Right lobe of liver (tissue), 4 donors: ENCODE measurements at regions not wholly inside any gene's neighbourhood (a gene's known extent, or its start where the extent isn't known, plus 50 kb on each side); places are given as distances from the start of the nearest gene placed in this dataset.

Experiments used
- POLR2A ChIP-seq: fragments of 450-650 bp; IDR thresholded peaks from one replicate; pipeline ENCODE4 v1.6.1; 2017; ENCODE audit warnings: antibody characterized with exemption, mild to moderate bottlenecking
- TF ChIP-seq, protein P1 (sequence below), 4 donors: fragments of 200-600 bp in 3 of 4; fragments of 450-650 bp in 1 of 4; IDR thresholded peaks; one replicate each; pipeline versions ENCODE4 v1.5.1 to v1.8.0; 2016 to 2022; ENCODE audit warnings: antibody characterized with exemption in 4 of 4, mild to moderate bottlenecking in 2 of 4
- donor health status: DM: no; HTN: no; CAD: no.
- donor health status: DM: no; HTN: no; CAD: no.
- donor health status: DM: no; HTN: yes; CAD: no.

DNA sequence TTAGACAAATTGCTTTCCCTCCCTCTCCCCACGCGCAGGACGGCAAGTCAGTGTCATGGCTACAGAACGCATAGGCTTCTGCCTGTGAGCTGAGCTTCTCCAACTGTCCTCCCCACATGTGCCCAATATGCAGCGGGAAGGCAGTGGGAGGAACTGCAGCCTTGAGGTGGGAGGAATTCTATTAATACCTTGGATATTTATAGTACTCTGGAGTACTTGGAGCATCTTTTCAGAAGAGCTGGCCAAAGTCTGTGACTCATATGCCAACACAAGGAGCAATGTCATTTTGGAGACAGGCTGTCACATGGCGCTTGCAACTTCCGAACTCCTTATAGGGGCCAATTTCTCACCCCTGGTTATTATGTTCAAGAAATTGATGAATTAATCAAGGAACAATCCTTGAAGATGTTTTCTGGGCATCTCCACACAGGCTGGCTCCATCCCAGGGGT, 245.0 kb upstream of the SERP2 start:
- TF ChIP-seq, protein P1, sequence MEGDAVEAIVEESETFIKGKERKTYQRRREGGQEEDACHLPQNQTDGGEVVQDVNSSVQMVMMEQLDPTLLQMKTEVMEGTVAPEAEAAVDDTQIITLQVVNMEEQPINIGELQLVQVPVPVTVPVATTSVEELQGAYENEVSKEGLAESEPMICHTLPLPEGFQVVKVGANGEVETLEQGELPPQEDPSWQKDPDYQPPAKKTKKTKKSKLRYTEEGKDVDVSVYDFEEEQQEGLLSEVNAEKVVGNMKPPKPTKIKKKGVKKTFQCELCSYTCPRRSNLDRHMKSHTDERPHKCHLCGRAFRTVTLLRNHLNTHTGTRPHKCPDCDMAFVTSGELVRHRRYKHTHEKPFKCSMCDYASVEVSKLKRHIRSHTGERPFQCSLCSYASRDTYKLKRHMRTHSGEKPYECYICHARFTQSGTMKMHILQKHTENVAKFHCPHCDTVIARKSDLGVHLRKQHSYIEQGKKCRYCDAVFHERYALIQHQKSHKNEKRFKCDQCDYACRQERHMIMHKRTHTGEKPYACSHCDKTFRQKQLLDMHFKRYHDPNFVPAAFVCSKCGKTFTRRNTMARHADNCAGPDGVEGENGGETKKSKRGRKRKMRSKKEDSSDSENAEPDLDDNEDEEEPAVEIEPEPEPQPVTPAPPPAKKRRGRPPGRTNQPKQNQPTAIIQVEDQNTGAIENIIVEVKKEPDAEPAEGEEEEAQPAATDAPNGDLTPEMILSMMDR (IDR thresholded peaks at IDR 0.05): no peak
- TF ChIP-seq POLR2A: no peak
